A673 (cell line): ENCODE measurements at regions not wholly inside any gene's neighbourhood (a gene's known extent, or its start where the extent isn't known, plus 50 kb on each side); places are given as distances from the start of the nearest gene placed in this dataset.

Source experiments
- BruUV-seq: library from RNA; stranded (reverse); fragments of 400-500 nt; replicated peaks from 2 replicates; lab custom pipeline; 2021; lab: Mats Ljungman, UMichigan
- CTCF ChIA-PET: fragments of 300-600 bp; sonication (Branson Sonifier 250); formaldehyde crosslinking; loops from one replicate; lab custom pipeline; 2022; ENCODE audit warnings: antibody characterized with exemption; lab: Charles Lee
- POLR2A ChIA-PET: fragments of 300-600 bp; sonication (Branson Sonifier 250); formaldehyde crosslinking; loops from one replicate; lab custom pipeline; 2022; ENCODE audit warnings: antibody characterized with exemption; ENCODE audit not compliant: low non-redundant PET; lab: Charles Lee
- DNase-seq: peaks from one replicate; pipeline ENCODE4 v3.0.0-alpha.2; 2015; ENCODE audit warnings: low spot score
- H3K27ac ChIP-seq: fragments of 200-600 bp; sonication (generic); 2 replicates; pipeline ENCODE4 v1.5.1; 2016; ENCODE audit warnings: mixed run types, low read depth, mild to moderate bottlenecking, mixed read lengths, antibody characterized with exemption, low read length; ENCODE audit not compliant: poor library complexity, severe bottlenecking
- H3K27me3 ChIP-seq: fragments of 200-600 bp; sonication (generic); replicated peaks from 2 replicates; pipeline ENCODE4 v1.6.1; 2017; ENCODE audit warnings: mixed run types, low read depth, mild to moderate bottlenecking, mixed read lengths, antibody characterized with exemption, low read length; ENCODE audit not compliant: insufficient read depth, poor library complexity
- H3K36me3 ChIP-seq: fragments of 200-600 bp; sonication (generic); 2 replicates; pipeline ENCODE4 v1.6.1; 2016; ENCODE audit warnings: mixed run types, mild to moderate bottlenecking, mixed read lengths, antibody characterized with exemption, low read length; ENCODE audit not compliant: insufficient read depth, poor library complexity, severe bottlenecking
- H3K4me1 ChIP-seq: fragments of 200-600 bp; sonication (generic); 2 replicates; pipeline ENCODE4 v1.6.1; 2017; ENCODE audit warnings: mixed run types, mild to moderate bottlenecking, mixed read lengths, antibody characterized with exemption, low read length; ENCODE audit not compliant: insufficient read depth, poor library complexity, severe bottlenecking
- H3K4me3 ChIP-seq: fragments of 200-600 bp; sonication (generic); 2 replicates; pipeline ENCODE4 v1.5.1; 2016; ENCODE audit warnings: low read depth, mixed run types, mild to moderate bottlenecking, mixed read lengths, low read length; ENCODE audit not compliant: poor library complexity, severe bottlenecking
- H3K9me3 ChIP-seq: fragments of 200-600 bp; sonication (generic); 2 replicates; pipeline ENCODE4 v1.6.1; 2016; ENCODE audit warnings: mixed run types, low read depth, mild to moderate bottlenecking, mixed read lengths, antibody characterized with exemption, low read length; ENCODE audit not compliant: poor library complexity, severe bottlenecking
- CTCF ChIP-seq: fragments of 300-800, 200-600 bp; sonication (generic); conservative IDR thresholded peaks from 2 replicates; pipeline ENCODE4 v1.5.1; 2017; ENCODE audit warnings: low read depth, mild to moderate bottlenecking, antibody characterized with exemption, low read length, moderate library complexity, mixed read lengths
- EZH2 ChIP-seq: fragments of 200-600 bp; sonication (generic); IDR thresholded peaks from 2 replicates; pipeline ENCODE4 v1.6.1; 2017; ENCODE audit warnings: borderline replicate concordance, low read depth, mild to moderate bottlenecking, mixed read lengths, antibody characterized with exemption, low read length; ENCODE audit not compliant: poor library complexity, severe bottlenecking
- intact Hi-C: fragments of 100-400 bp; cut with micrococcal nuclease; formaldehyde crosslinking; loops from one replicate; pipeline ENCODE4 v1.10.0; 2022; ENCODE audit not compliant: unreplicated experiment

- intact Hi-C loops = no loop called here
- no peaks in the 10 kb centered on the region for H3K4me1 ChIP-seq
- no peak overlapping the region for H3K27ac ChIP-seq
- no TSS peak for BruUV-seq
- ChIA-PET CTCF (no interaction called here), POLR2A (no interaction called here)
- peaks cover 20% of the 10 kb centered on the region for H3K27me3 ChIP-seq
- DNase-seq = no peak
- no peaks in the 10 kb centered on the region for H3K9me3 ChIP-seq
- no peaks in the 10 kb centered on the region for H3K36me3 ChIP-seq
- H3K4me3 ChIP-seq = no peak overlapping the region
- no peak for TF ChIP-seq EZH2
- no peak for TF ChIP-seq CTCF
Measured at GRCh38 chr16:49097964-49098363, 183.7 kb downstream of the CBLN1 start.

- peaks cover 20% of the 10 kb centered on the region for H3K27me3 ChIP-seq
- TF ChIP-seq EZH2 (no peak), CTCF (no peak)
- no peaks in the 10 kb centered on the region for H3K9me3 ChIP-seq
- no TSS peak for BruUV-seq
- no peaks in the 10 kb centered on the region for H3K36me3 ChIP-seq
- H3K4me1 ChIP-seq = no peaks in the 10 kb centered on the region
- no peak overlapping the region for H3K27ac ChIP-seq
- H3K4me3 ChIP-seq = no peak overlapping the region
- intact Hi-C loops = no loop called here
- ChIA-PET CTCF (no interaction called here), POLR2A (no interaction called here)
- no peak for DNase-seq
Measured at GRCh38 chr16:49096176-49096945, 185.3 kb downstream of the CBLN1 start.

- intact Hi-C loops = no loop called here
- Histone ChIP-seq H3K4me3 (no peak overlapping the region), H3K4me1 (no peaks in the 10 kb centered on the region), H3K27ac (no peak overlapping the region), H3K9me3 (no peaks in the 10 kb centered on the region), H3K27me3 (peaks cover 20% of the 10 kb centered on the region), H3K36me3 (no peaks in the 10 kb centered on the region)
- CTCF ChIA-PET = no interaction called here
- no peak for TF ChIP-seq EZH2
- no peak for TF ChIP-seq CTCF
- BruUV-seq = no TSS peak
- DNase-seq = no peak
- POLR2A ChIA-PET = no interaction called here
Measured at GRCh38 chr16:49095539-49095938, 186.1 kb downstream of the CBLN1 start.
